H1 (cell line): ENCODE measurements at regions not wholly inside any gene's neighbourhood (a gene's known extent, or its start where the extent isn't known, plus 50 kb on each side); places are given as distances from the start of the nearest gene placed in this dataset.

Source experiments
- GABPA ChIP-seq: IDR thresholded peaks from 2 replicates; pipeline ENCODE4 v1.6.1; 2011; ENCODE audit warnings: mild to moderate bottlenecking, low read length, moderate library complexity, borderline replicate concordance; ENCODE audit not compliant: insufficient read depth
- TCF12 ChIP-seq: IDR thresholded peaks from 2 replicates; pipeline ENCODE4 v1.6.1; 2011; ENCODE audit warnings: low read depth, mild to moderate bottlenecking, low read length

GRCh38 chr6:154656660-154657059 lies 76.6 kb upstream of the SCAF8 start (continued):
- TF ChIP-seq GABPA = no peak
- no peak for TF ChIP-seq TCF12
